ENCODE measurements at regions not wholly inside any gene's neighbourhood (a gene's known extent, or its start where the extent isn't known, plus 50 kb on each side); places are given as distances from the start of the nearest gene placed in this dataset.
"Not testable (repeated sequence)": the region's sequence is repeated elsewhere in the genome, so short reads cannot be mapped to it uniquely, and the experiment has no call there.

- no peaks in the 10 kb centered on the region for H3K36me3 Mint-ChIP-seq (ENCODE audit: low read depth)
- H3K27ac Mint-ChIP-seq = no peak overlapping the region
- no peak overlapping the region for H3K4me3 Mint-ChIP-seq
- H3K9me3 Mint-ChIP-seq = peaks cover 8% of the 10 kb centered on the region
- intact Hi-C loops (cut with micrococcal nuclease) = no loop called here
- H3K4me1 Mint-ChIP-seq (ENCODE audit: low read depth) = no peaks in the 10 kb centered on the region
- no peaks in the 10 kb centered on the region for H3K27me3 Mint-ChIP-seq
These were observed 113.0 kb upstream of the PBX1 start for GRCh38 chr1:164446020-164446419.

DNA sequence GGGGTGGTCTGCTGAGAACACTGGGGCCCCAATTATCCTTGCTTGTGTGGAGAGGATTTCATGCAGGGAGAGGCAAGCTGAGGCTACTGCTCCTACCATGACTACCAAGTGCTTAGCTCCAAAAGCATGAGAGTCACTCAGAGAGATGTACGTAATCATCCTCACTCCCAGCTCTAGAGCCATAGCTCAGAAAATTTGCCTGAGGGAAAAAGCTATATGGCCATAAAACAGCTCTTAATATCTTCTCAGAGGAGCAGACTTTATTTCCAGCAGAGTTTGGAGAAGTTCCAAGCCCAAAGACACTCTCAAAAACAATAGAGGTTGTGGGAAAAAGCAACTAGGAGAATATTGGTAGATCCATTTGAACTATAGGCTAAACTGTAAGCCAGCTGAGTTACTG is 106.4 kb upstream of the PBX1 start:
- Mint-ChIP-seq H3K9me3 (peaks cover 32% of the 10 kb centered on the region), H3K4me3 (no peak overlapping the region), H3K4me1 (ENCODE audit: low read depth) (no peaks in the 10 kb centered on the region), H3K36me3 (ENCODE audit: low read depth) (no peaks in the 10 kb centered on the region), H3K27ac (no peak overlapping the region), H3K27me3 (no peaks in the 10 kb centered on the region)
- intact Hi-C loops (cut with micrococcal nuclease) = no loop called here

GRCh38 chr1:164456272-164456671 is 102.7 kb upstream of the PBX1 start:
- intact Hi-C loops (cut with micrococcal nuclease) = no loop called here
- H3K27ac Mint-ChIP-seq = no peak overlapping the region
- H3K36me3 Mint-ChIP-seq (ENCODE audit: low read depth) = no peaks in the 10 kb centered on the region
- H3K27me3 Mint-ChIP-seq = no peaks in the 10 kb centered on the region
- no peak overlapping the region for H3K4me3 Mint-ChIP-seq
- peaks cover 24% of the 10 kb centered on the region for H3K9me3 Mint-ChIP-seq
- no peaks in the 10 kb centered on the region for H3K4me1 Mint-ChIP-seq (ENCODE audit: low read depth)

GRCh38 chr1:164459176-164459575 is 99.8 kb upstream of the PBX1 start:
- H3K36me3 Mint-ChIP-seq (ENCODE audit: low read depth); H3K4me1 Mint-ChIP-seq (ENCODE audit: low read depth); H3K27me3 Mint-ChIP-seq; H3K4me3 Mint-ChIP-seq; intact Hi-C loops (cut with micrococcal nuclease); H3K27ac Mint-ChIP-seq: not testable (repeated sequence)
- H3K9me3 Mint-ChIP-seq = peaks cover 11% of the 10 kb centered on the region

GRCh38 chr1:164466001-164466421 is 93.0 kb upstream of the PBX1 start:
- no peaks in the 10 kb centered on the region for H3K36me3 Mint-ChIP-seq (ENCODE audit: low read depth)
- intact Hi-C loops (cut with micrococcal nuclease) = no loop called here
- no peak overlapping the region for H3K27ac Mint-ChIP-seq
- no peaks in the 10 kb centered on the region for H3K4me1 Mint-ChIP-seq (ENCODE audit: low read depth)
- no peak overlapping the region for H3K4me3 Mint-ChIP-seq
- H3K27me3 Mint-ChIP-seq = no peaks in the 10 kb centered on the region
- H3K9me3 Mint-ChIP-seq = peaks cover 16% of the 10 kb centered on the region

- Mint-ChIP-seq H3K27ac (no peak overlapping the region), H3K4me3 (no peak overlapping the region), H3K27me3 (no peaks in the 10 kb centered on the region), H3K4me1 (ENCODE audit: low read depth) (no peaks in the 10 kb centered on the region), H3K9me3 (peaks cover 16% of the 10 kb centered on the region), H3K36me3 (ENCODE audit: low read depth) (no peaks in the 10 kb centered on the region)
- intact Hi-C loops (cut with micrococcal nuclease) = no loop called here
These were observed 92.6 kb upstream of the PBX1 start for GRCh38 chr1:164466429-164466828.

DNA sequence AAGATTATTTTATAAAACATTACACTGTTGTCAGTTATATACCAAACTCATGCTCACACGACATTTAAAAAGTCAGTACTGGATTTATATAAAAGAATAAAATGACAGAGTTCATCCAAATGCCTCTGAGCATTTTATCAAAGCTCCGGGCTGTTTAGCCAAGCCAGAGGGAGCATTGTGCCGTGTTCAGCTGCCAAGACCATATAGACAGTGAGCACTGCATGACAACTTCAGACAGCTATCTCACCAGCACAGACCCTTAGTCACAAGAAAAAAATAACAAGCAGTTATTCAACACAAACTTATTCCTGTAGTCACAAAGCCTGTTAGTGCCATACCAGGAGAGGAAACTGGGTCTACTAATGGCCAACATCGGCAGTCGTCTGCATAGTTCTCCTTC is 88.0 kb upstream of the PBX1 start:
- Mint-ChIP-seq H3K27me3 (no peaks in the 10 kb centered on the region), H3K36me3 (ENCODE audit: low read depth) (no peaks in the 10 kb centered on the region), H3K27ac (no peak overlapping the region), H3K4me3 (no peak overlapping the region), H3K4me1 (ENCODE audit: low read depth) (no peaks in the 10 kb centered on the region), H3K9me3 (peaks cover 16% of the 10 kb centered on the region)
- intact Hi-C loops (cut with micrococcal nuclease) = no loop called here

DNA sequence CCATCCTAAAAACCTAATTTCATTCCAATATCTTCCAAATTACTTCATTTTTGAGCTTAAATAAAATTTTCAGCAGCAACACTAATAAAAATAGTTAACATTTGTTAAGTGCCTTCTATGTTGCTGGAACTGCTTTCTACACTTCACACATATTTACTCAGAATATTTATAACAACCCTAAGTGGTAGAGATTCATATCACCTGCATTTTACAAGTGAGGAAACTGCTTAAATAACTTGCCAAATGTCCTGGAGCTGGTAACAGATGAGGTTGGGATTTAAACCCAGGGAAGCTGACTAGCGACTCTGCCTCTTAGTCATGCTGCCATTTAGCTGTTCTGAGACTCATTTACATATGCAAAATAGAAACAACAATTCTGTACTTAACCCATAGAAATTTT is 86.1 kb upstream of the PBX1 start:
- intact Hi-C loops (cut with micrococcal nuclease) = no loop called here
- H3K4me3 Mint-ChIP-seq = no peak overlapping the region
- H3K36me3 Mint-ChIP-seq (ENCODE audit: low read depth) = no peaks in the 10 kb centered on the region
- no peak overlapping the region for H3K27ac Mint-ChIP-seq
- no peaks in the 10 kb centered on the region for H3K27me3 Mint-ChIP-seq
- peaks cover 16% of the 10 kb centered on the region for H3K9me3 Mint-ChIP-seq
- H3K4me1 Mint-ChIP-seq (ENCODE audit: low read depth) = no peaks in the 10 kb centered on the region

- intact Hi-C loops (cut with micrococcal nuclease) = no loop called here
- Mint-ChIP-seq H3K4me1 (ENCODE audit: low read depth) (no peaks in the 10 kb centered on the region), H3K27me3 (no peaks in the 10 kb centered on the region), H3K27ac (no peak overlapping the region), H3K9me3 (peaks cover 16% of the 10 kb centered on the region), H3K4me3 (no peak overlapping the region), H3K36me3 (ENCODE audit: low read depth) (no peaks in the 10 kb centered on the region)
These were observed 85.4 kb upstream of the PBX1 start for GRCh38 chr1:164473544-164473943.

- no peak overlapping the region for H3K27ac Mint-ChIP-seq
- intact Hi-C loops (cut with micrococcal nuclease) = no loop called here
- no peaks in the 10 kb centered on the region for H3K36me3 Mint-ChIP-seq (ENCODE audit: low read depth)
- no peaks in the 10 kb centered on the region for H3K9me3 Mint-ChIP-seq
- no peak overlapping the region for H3K4me3 Mint-ChIP-seq
- H3K27me3 Mint-ChIP-seq = no peaks in the 10 kb centered on the region
- H3K4me1 Mint-ChIP-seq (ENCODE audit: low read depth) = no peaks in the 10 kb centered on the region
These were observed 83.2 kb upstream of the PBX1 start for GRCh38 chr1:164475834-164476233.

- Mint-ChIP-seq H3K27me3 (no peaks in the 10 kb centered on the region), H3K4me3 (no peak overlapping the region), H3K27ac (no peak overlapping the region), H3K9me3 (no peaks in the 10 kb centered on the region), H3K36me3 (ENCODE audit: low read depth) (no peaks in the 10 kb centered on the region), H3K4me1 (ENCODE audit: low read depth) (no peaks in the 10 kb centered on the region)
- intact Hi-C loops (cut with micrococcal nuclease) = no loop called here
These were observed 81.6 kb upstream of the PBX1 start for GRCh38 chr1:164477343-164477742.

GRCh38 chr1:164479242-164479641 is 79.7 kb upstream of the PBX1 start:
- Mint-ChIP-seq H3K36me3 (ENCODE audit: low read depth) (no peaks in the 10 kb centered on the region), H3K9me3 (no peaks in the 10 kb centered on the region), H3K4me3 (no peak overlapping the region), H3K27me3 (no peaks in the 10 kb centered on the region), H3K27ac (no peak overlapping the region), H3K4me1 (ENCODE audit: low read depth) (no peaks in the 10 kb centered on the region)
- intact Hi-C loops (cut with micrococcal nuclease) = no loop called here

DNA sequence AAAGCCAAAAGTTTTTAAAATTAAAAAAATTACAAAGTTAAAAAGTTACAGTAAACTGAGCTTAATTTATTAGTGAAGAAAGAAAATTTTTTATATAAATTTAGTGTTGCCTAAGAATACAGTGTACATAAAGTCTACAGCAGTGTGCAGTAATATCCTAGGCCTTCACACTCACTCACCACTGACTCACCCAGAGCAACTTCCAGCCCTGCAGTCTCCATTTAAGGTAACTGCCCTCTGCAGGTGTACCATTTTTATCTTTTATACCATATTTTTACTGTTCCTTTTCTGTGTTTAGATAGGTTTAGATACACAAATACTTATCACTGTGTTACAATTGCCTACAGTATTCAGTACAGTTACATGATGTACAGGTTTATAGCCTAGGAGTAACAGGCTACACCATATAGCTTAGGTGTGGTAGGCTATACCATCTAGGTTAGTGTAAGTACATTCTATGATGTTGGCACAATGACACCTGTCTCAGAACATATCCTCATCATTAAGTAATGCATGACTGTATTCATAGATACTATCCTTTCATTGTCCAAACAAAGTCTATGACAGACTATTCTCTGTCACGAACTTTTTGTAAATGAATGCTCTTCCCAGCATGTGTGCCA is 78.6 kb upstream of the PBX1 start:
- intact Hi-C loops (cut with micrococcal nuclease) = no loop called here
- no peak overlapping the region for H3K27ac Mint-ChIP-seq
- no peak overlapping the region for H3K4me3 Mint-ChIP-seq
- no peaks in the 10 kb centered on the region for H3K9me3 Mint-ChIP-seq
- H3K36me3 Mint-ChIP-seq (ENCODE audit: low read depth) = no peaks in the 10 kb centered on the region
- H3K4me1 Mint-ChIP-seq (ENCODE audit: low read depth) = no peaks in the 10 kb centered on the region
- H3K27me3 Mint-ChIP-seq = no peaks in the 10 kb centered on the region

DNA sequence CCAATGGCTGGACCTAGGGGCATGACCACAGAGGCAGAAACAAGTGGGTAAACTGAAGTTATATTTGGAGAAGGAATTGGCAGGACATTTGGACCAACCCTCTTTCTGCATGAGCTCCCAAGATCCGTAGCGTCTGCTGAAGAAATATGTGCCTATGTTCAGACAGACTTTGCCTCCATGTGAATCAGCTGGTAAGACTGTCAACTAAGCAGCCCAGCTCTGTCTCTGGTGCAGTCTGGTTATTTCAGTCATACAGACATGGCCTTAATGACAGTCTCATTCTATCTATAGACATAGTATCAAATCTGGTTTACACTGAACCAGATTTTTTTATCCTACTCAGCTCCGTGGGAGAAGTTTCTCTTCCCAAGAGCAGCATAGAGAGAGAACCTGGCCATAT is 63.1 kb upstream of the PBX1 start:
- Mint-ChIP-seq H3K27ac (no peak overlapping the region), H3K4me3 (no peak overlapping the region), H3K9me3 (peaks cover 4% of the 10 kb centered on the region), H3K4me1 (ENCODE audit: low read depth) (no peaks in the 10 kb centered on the region), H3K27me3 (no peaks in the 10 kb centered on the region), H3K36me3 (ENCODE audit: low read depth) (no peaks in the 10 kb centered on the region)
- intact Hi-C loops (cut with micrococcal nuclease) = no loop called here

- H3K27me3 Mint-ChIP-seq = no peaks in the 10 kb centered on the region
- intact Hi-C loops (cut with micrococcal nuclease) = no loop called here
- no peaks in the 10 kb centered on the region for H3K36me3 Mint-ChIP-seq (ENCODE audit: low read depth)
- H3K27ac Mint-ChIP-seq = no peak overlapping the region
- no peaks in the 10 kb centered on the region for H3K4me1 Mint-ChIP-seq (ENCODE audit: low read depth)
- H3K4me3 Mint-ChIP-seq = no peak overlapping the region
- H3K9me3 Mint-ChIP-seq = peaks cover 30% of the 10 kb centered on the region
These were observed 60.2 kb upstream of the PBX1 start for GRCh38 chr1:164498792-164499191.

Measured in dendritic cell treated with granulocyte-macrophage colony-stimulating factor and Interleukin-4, amounts not matched to agents 40 ng/mL and 50 ng/mL, for 4 days (primary cell).